Vagina (tissue), 2 donors: ENCODE measurements at regions not wholly inside any gene's neighbourhood (a gene's known extent, or its start where the extent isn't known, plus 50 kb on each side); places are given as distances from the start of the nearest gene placed in this dataset.

ENCODE experiments used
- DNase-seq, 2 donors: peaks; one replicate each; pipeline ENCODE4 v3.0.0-alpha.2; 2017; ENCODE audit errors: extremely low spot score in 2 of 2
- H3K27ac ChIP-seq: fragments of 200-600 bp; sonication (generic); one replicate; pipeline ENCODE4 v1.5.1; 2019
- H3K27me3 ChIP-seq: fragments of 200-600 bp; sonication (generic); one replicate; pipeline ENCODE4 v1.5.1; 2019
- H3K36me3 ChIP-seq, 2 donors: fragments of 200-600 bp; sonication (generic); one replicate each; pipeline ENCODE4 v1.5.1; 2017 to 2019
- H3K4me1 ChIP-seq: fragments of 200-600 bp; sonication (generic); one replicate; pipeline ENCODE4 v1.5.1; 2019
- H3K4me3 ChIP-seq, 2 donors: fragments of 200-600 bp; sonication (generic); 1 replicate in 1 of 2; 2 replicates in 1 of 2; pipeline ENCODE4 v1.5.1; 2016 to 2019
- H3K9me3 ChIP-seq: fragments of 200-600 bp; sonication (generic); one replicate; pipeline ENCODE4 v1.5.1; 2019
- CTCF ChIP-seq, 3 experiments: fragments of 450-650 bp in 2 of 3; fragments of 200-600 bp in 1 of 3; sonication (generic) in 1 of 3; IDR thresholded peaks; one replicate each; pipeline ENCODE4 v1.5.1; 2017 to 2019; ENCODE audit warnings: antibody characterized with exemption in 3 of 3, mild to moderate bottlenecking in 2 of 3, moderate library complexity in 2 of 3
- POLR2A ChIP-seq, 2 donors: fragments of 450-650 bp; IDR thresholded peaks; one replicate each; pipeline ENCODE4 v1.6.1; 2017; ENCODE audit warnings: antibody characterized with exemption in 2 of 2, mild to moderate bottlenecking in 2 of 2, moderate library complexity in 2 of 2
- POLR2AphosphoS5 ChIP-seq, 2 donors: sonication (generic); formaldehyde crosslinking; IDR thresholded peaks; one replicate each; pipeline ENCODE4 v1.9.0; 2017; ENCODE audit warnings: antibody characterized with exemption in 2 of 2, mild to moderate bottlenecking in 2 of 2, low read depth in 1 of 2; ENCODE audit not compliant: insufficient read depth in 1 of 2
- intact Hi-C: fragments of 100-400 bp; cut with DNase I; formaldehyde crosslinking; loops from one replicate; pipeline ENCODE4 v1.15.1; 2023

GRCh38 chr1:193355178-193355577 lies 168.8 kb upstream of the B3GALT2 start:
- Histone ChIP-seq H3K36me3 (no peaks in the 10 kb centered on the region), H3K9me3 (no peaks in the 10 kb centered on the region), H3K27me3 (no peaks in the 10 kb centered on the region), H3K4me3 (no peak overlapping the region), H3K27ac (no peak overlapping the region), H3K4me1 (no peaks in the 10 kb centered on the region)
- no peak for DNase-seq
- TF ChIP-seq CTCF (IDR thresholded peaks at IDR 0.05) (no peak), POLR2A (IDR thresholded peaks at IDR 0.05) (no peak), POLR2AphosphoS5 (IDR thresholded peaks at IDR 0.05; ENCODE audit: insufficient read depth in 1 of 2, low read depth in 1 of 2) (no peak)
- intact Hi-C loops, result no loop called here

DNA sequence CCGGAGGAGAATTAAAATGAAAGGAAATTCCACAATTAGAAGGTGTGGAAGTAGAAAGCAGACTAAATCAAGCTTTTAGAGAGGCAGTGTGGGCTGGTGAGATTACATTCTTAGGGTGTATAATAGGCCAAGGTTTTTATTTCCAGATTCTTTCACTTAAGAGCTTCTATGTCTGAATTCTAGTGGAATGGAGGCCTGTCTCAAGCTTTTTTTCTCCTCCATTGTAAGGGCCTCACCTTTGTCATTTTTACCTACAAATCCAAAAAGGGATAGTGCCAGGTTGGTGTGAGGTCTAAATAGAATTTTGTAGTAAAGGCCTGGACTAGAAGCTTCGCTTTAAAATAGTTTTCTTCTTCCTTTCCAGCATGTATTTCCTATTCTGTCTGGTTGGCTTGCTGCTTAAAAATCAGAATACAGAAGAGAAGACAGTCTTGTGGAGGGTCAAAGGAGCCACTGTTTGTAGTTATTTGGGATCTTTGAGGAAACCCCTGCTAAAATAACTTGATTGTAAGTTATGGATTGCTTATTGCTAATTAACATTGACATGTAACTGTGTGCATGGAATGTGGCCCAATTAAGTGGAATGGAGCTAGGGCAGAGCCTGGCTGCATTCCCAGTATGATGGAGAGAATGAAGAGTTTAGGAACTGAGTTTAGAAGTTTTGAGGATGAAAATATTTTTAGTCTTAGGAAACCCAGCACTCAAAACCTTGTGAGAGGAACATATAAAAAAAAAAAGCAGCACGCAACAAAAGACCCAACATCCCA lies 162.5 kb upstream of the B3GALT2 start:
- Histone ChIP-seq H3K36me3 (no peaks in the 10 kb centered on the region), H3K27ac (no peak overlapping the region), H3K4me3 (no peak overlapping the region), H3K4me1 (no peaks in the 10 kb centered on the region), H3K9me3 (no peaks in the 10 kb centered on the region), H3K27me3 (no peaks in the 10 kb centered on the region)
- intact Hi-C loops, result no loop called here
- TF ChIP-seq CTCF (IDR thresholded peaks at IDR 0.05), result no peak
- no peak for TF ChIP-seq POLR2AphosphoS5 (IDR thresholded peaks at IDR 0.05; ENCODE audit: insufficient read depth in 1 of 2, low read depth in 1 of 2)
- no peak for TF ChIP-seq POLR2A (IDR thresholded peaks at IDR 0.05)
- no peak for DNase-seq

DNA sequence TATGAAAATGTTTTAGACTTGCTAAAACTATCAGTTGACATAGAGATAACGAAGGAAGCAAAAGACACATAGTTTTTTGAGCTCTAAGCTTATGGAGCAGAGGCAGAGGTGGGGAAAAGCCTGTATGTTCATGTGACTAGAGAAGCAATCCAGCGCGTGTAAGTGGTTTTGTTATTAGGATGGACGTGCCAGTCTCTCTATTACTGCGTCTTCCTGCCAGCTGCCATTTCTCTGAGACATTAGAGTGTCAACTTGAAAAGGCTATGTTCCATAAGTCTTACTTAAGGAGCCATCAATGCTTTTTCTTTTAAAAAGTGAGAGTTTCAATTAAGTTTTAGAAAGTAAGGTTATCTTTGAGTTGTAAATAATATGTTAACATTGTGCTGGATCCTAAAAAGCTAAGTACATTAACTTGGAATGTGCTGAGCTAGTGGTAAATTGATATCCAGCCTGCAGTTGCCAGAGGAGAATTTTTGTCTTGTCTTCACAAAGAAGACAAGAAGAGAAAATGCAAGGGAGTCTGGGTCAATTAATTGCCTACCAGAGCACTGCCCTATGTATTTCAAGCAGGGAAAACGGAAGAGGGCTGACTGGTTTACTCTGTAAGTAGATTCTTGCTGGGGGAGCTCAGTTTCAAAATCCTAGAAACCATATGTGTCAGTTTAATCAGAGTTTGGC lies 161.8 kb upstream of the B3GALT2 start:
- TF ChIP-seq CTCF (IDR thresholded peaks at IDR 0.05), result no peak
- no peak for TF ChIP-seq POLR2AphosphoS5 (IDR thresholded peaks at IDR 0.05; ENCODE audit: insufficient read depth in 1 of 2, low read depth in 1 of 2)
- no peak for TF ChIP-seq POLR2A (IDR thresholded peaks at IDR 0.05)
- H3K9me3 ChIP-seq, result no peaks in the 10 kb centered on the region
- H3K27ac ChIP-seq, result no peak overlapping the region
- intact Hi-C loops, result no loop called here
- no peak overlapping the region for H3K4me3 ChIP-seq
- no peaks in the 10 kb centered on the region for H3K27me3 ChIP-seq
- no peak for DNase-seq
- no peaks in the 10 kb centered on the region for H3K36me3 ChIP-seq
- no peaks in the 10 kb centered on the region for H3K4me1 ChIP-seq

- no peaks in the 10 kb centered on the region for H3K27me3 ChIP-seq
- intact Hi-C loops, result no loop called here
- no peak overlapping the region for H3K4me3 ChIP-seq
- TF ChIP-seq POLR2A (IDR thresholded peaks at IDR 0.05) (no peak), POLR2AphosphoS5 (IDR thresholded peaks at IDR 0.05; ENCODE audit: insufficient read depth in 1 of 2, low read depth in 1 of 2) (no peak), CTCF (IDR thresholded peaks at IDR 0.05) (no peak)
- no peak overlapping the region for H3K27ac ChIP-seq
- no peaks in the 10 kb centered on the region for H3K4me1 ChIP-seq
- no peak for DNase-seq
- no peaks in the 10 kb centered on the region for H3K9me3 ChIP-seq
- no peaks in the 10 kb centered on the region for H3K36me3 ChIP-seq
Measured at GRCh38 chr1:193346085-193346484, 159.7 kb upstream of the B3GALT2 start.

DNA sequence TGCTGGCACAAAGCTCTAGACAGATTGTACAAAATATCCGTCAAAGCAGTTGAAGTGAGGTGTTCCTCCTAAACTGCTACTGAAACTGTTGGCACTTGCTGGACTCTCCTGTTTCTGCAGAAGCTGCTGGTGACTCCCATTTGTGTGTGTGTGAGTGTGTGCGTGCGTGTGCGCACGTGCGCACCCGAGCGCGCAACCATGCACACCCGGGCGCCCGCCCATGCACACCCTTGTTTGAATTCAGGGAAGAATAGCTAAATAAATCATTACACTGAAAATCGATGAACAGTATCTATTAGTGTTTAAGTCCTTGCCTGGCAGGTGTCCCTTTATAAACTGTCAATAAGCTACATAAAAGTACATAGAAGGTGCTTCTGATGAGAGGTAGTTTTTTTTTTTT lies 156.4 kb upstream of the B3GALT2 start:
- Histone ChIP-seq H3K4me3 (no peak overlapping the region), H3K27me3 (no peaks in the 10 kb centered on the region), H3K36me3 (no peaks in the 10 kb centered on the region), H3K27ac (no peak overlapping the region), H3K4me1 (no peaks in the 10 kb centered on the region), H3K9me3 (no peaks in the 10 kb centered on the region)
- intact Hi-C loops, result no loop called here
- TF ChIP-seq POLR2AphosphoS5 (IDR thresholded peaks at IDR 0.05; ENCODE audit: insufficient read depth in 1 of 2, low read depth in 1 of 2) (no peak), POLR2A (IDR thresholded peaks at IDR 0.05) (no peak), CTCF (IDR thresholded peaks at IDR 0.05) (no peak)
- no peak for DNase-seq
